ENCODE measurements at regions not wholly inside any gene's neighbourhood (a gene's known extent, or its start where the extent isn't known, plus 50 kb on each side); places are given as distances from the start of the nearest gene placed in this dataset.
"Not testable (repeated sequence)": the region's sequence is repeated elsewhere in the genome, so short reads cannot be mapped to it uniquely, and the experiment has no call there.

DNA sequence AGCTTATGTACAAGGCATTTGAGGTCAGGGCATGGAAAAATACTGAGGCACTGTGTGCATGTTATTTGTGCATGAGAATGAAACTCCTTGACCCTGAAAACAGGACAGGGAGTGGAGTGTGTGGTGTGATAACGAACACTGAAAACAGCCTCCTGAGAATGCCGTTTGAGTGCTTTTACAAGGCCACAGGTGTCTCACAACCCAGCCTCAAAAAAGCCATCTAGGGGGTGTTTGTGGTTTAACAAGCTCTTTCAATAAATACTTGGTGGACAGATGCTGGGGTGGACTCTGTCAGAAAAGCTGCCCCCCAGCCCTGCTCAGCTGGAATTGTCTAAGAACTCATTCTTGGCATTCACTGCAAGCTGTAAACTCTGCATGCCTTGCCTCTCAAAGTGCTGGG lies 94.0 kb upstream of the SLC25A48 start:
- Histone ChIP-seq H3K27ac (no peak overlapping the region), H3K9me3 (ENCODE audit: low read depth) (no peaks in the 10 kb centered on the region), H3K36me3 (no peaks in the 10 kb centered on the region), H3K4me3 (no peak overlapping the region), H3K4me1 (ENCODE audit: low read depth) (peaks cover 31% of the 10 kb centered on the region), H3K27me3 (no peaks in the 10 kb centered on the region)
- TF ChIP-seq CTCF (IDR thresholded peaks at IDR 0.05; ENCODE audit: low read depth, low read length) = no peak
- peak in 1 of 2 donors; percentile 30 for DNase-seq (ENCODE audit: low read depth in 1 of 2, low spot score in 1 of 2)

DNA sequence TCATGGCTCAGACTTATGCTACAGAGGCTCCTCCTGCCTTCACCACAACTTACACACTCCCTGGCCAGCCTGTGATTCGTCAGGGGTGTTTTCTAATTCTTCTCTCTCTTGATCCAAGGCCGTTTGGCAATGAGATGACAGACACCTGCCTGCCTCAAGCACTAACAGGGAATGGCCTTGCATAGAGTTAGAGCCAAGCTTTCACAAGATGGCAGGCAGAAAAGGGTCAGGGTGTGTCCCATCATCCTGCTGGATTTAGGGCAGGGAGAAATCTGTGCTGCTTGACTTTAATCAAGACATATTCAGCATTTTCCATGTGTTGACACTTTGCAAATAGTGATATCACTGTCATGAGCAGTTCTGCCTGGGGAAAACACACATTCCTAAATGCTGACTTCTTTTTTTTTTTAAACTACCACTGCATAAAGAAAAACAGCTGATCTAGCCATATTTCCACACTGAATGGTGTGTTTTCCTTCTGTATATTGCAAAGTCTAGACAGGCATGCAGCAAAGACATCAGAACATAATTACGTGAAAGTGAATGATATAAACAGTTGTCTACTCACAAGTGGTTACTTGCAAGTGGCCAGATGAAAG lies 95.0 kb upstream of the SLC25A48 start:
- DNase-seq (ENCODE audit: low read depth in 1 of 2, low spot score in 1 of 2) = peak in 1 of 2 donors; percentile 13
- TF ChIP-seq CTCF (IDR thresholded peaks at IDR 0.05; ENCODE audit: low read depth, low read length) = no peak
- Histone ChIP-seq H3K4me3 (no peak overlapping the region), H3K4me1 (ENCODE audit: low read depth) (peaks cover 31% of the 10 kb centered on the region), H3K36me3 (no peaks in the 10 kb centered on the region), H3K27ac (no peak overlapping the region), H3K27me3 (no peaks in the 10 kb centered on the region), H3K9me3 (ENCODE audit: low read depth) (no peaks in the 10 kb centered on the region)

- no peak for TF ChIP-seq CTCF (IDR thresholded peaks at IDR 0.05; ENCODE audit: low read depth, low read length)
Observed at GRCh38 chr5:135738564-135738875, 95.9 kb upstream of the SLC25A48 start.

GRCh38 chr5:135737701-135738563 lies 96.5 kb upstream of the SLC25A48 start:
- Histone ChIP-seq H3K4me3 (no peak overlapping the region), H3K9me3 (ENCODE audit: low read depth) (no peaks in the 10 kb centered on the region), H3K27me3 (no peaks in the 10 kb centered on the region), H3K4me1 (ENCODE audit: low read depth) (peaks cover 21% of the 10 kb centered on the region), H3K27ac (no peak overlapping the region), H3K36me3 (no peaks in the 10 kb centered on the region)
- TF ChIP-seq CTCF (IDR thresholded peaks at IDR 0.05; ENCODE audit: low read depth, low read length) = no peak
- peak in 1 of 2 donors; percentile 25 for DNase-seq (ENCODE audit: low read depth in 1 of 2, low spot score in 1 of 2)

More at GRCh38 chr5:135738564-135738875, 95.9 kb upstream of the SLC25A48 start:
- H3K4me1 ChIP-seq (ENCODE audit: low read depth) = peaks cover 23% of the 10 kb centered on the region
- H3K9me3 ChIP-seq (ENCODE audit: low read depth) = no peaks in the 10 kb centered on the region
- H3K27ac ChIP-seq = no peak overlapping the region
- H3K4me3 ChIP-seq = no peak overlapping the region
- no peaks in the 10 kb centered on the region for H3K36me3 ChIP-seq
- no peak for DNase-seq (ENCODE audit: low read depth in 1 of 2, low spot score in 1 of 2)
- no peaks in the 10 kb centered on the region for H3K27me3 ChIP-seq

DNA sequence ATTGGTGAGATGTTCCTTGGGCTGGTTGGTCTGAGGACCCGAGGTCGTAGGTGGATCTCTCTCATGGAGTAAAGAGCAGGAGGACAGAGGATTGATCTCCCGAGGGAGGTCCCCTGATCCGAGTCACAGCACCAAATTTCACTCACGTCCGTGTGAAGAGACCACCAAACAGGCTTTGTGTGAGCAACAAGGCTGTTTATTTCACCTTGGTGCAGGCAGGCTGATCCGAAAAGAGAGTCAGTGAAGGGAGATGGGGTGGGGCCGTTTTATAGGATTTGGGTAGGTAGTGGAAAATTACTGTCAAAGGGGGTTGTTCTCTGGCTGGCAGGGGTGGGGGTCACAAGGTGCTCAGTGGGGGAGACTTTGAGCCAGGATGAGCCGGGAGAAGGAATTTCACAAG lies 97.5 kb upstream of the SLC25A48 start:
- not testable (repeated sequence) for H3K9me3 ChIP-seq (ENCODE audit: low read depth); DNase-seq (ENCODE audit: low read depth in 1 of 2, low spot score in 1 of 2); H3K36me3 ChIP-seq; H3K4me3 ChIP-seq; H3K27ac ChIP-seq; H3K27me3 ChIP-seq
- peaks cover 24% of the 10 kb centered on the region for H3K4me1 ChIP-seq (ENCODE audit: low read depth)

DNA sequence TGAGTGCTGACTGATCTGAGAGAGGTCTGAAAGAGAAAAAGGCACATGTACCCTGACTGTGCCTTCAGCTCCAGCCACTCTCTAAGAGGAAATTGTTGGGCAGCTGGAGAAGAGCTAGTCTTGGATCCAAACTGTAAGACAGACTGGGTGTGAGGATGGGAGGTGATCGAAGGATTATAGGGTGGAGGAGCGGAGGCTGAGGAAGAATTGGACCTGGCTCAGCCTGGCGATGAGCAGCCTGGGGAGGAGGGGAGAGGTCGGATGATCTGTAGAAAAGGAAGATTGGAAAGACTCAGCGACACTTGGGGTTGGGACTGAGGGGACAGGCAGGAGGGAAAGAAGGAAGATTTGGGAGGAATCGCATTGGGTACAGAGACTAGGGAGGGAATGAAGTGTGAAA lies 98.6 kb upstream of the SLC25A48 start:
- H3K9me3 ChIP-seq (ENCODE audit: low read depth) = no peaks in the 10 kb centered on the region
- TF ChIP-seq CTCF (IDR thresholded peaks at IDR 0.05; ENCODE audit: low read depth, low read length) = no peak
- H3K4me1 ChIP-seq (ENCODE audit: low read depth) = peaks cover 24% of the 10 kb centered on the region
- no peak overlapping the region for H3K27ac ChIP-seq
- H3K27me3 ChIP-seq = no peaks in the 10 kb centered on the region
- DNase-seq (ENCODE audit: low read depth in 1 of 2, low spot score in 1 of 2) = no peak
- no peaks in the 10 kb centered on the region for H3K36me3 ChIP-seq
- H3K4me3 ChIP-seq = no peak overlapping the region

DNA sequence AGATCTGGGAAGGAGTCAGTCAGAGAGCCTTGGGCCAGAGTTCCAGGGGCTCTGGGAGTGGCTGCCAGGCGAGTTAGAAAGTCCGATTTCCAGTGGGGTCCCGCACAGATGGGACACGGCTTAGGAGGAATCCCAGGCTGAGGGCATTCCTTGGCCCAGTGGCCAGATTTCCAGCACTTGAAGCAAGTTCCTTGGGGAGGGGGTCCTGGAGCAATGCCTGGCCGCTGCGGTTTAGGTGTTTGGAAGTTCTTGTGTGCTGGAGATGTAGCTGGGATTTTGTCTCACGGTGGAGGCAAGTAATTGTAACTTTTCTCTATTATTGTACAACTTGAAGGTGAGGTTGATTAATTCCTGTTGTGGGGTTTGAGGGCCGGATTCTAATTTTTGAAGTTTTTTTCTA lies 99.5 kb upstream of the SLC25A48 start:
- H3K4me3 ChIP-seq; H3K36me3 ChIP-seq; H3K27me3 ChIP-seq; H3K9me3 ChIP-seq (ENCODE audit: low read depth); H3K27ac ChIP-seq; DNase-seq (ENCODE audit: low read depth in 1 of 2, low spot score in 1 of 2): not testable (repeated sequence)
- peaks cover 20% of the 10 kb centered on the region for H3K4me1 ChIP-seq (ENCODE audit: low read depth)

- H3K27ac ChIP-seq; DNase-seq (ENCODE audit: low read depth in 1 of 2, low spot score in 1 of 2); H3K9me3 ChIP-seq (ENCODE audit: low read depth); H3K4me3 ChIP-seq; H3K36me3 ChIP-seq; H3K27me3 ChIP-seq: not testable (repeated sequence)
- H3K4me1 ChIP-seq (ENCODE audit: low read depth) = peaks cover 15% of the 10 kb centered on the region
Observed at GRCh38 chr5:135731034-135731433, 103.4 kb upstream of the SLC25A48 start.

- H3K27ac ChIP-seq; H3K36me3 ChIP-seq; DNase-seq (ENCODE audit: low read depth in 1 of 2, low spot score in 1 of 2); H3K27me3 ChIP-seq; H3K9me3 ChIP-seq (ENCODE audit: low read depth); H3K4me3 ChIP-seq: not testable (repeated sequence)
- peaks cover 15% of the 10 kb centered on the region for H3K4me1 ChIP-seq (ENCODE audit: low read depth)
Observed at GRCh38 chr5:135730161-135730560, 104.3 kb upstream of the SLC25A48 start.
